ENCODE measurements at regions not wholly inside any gene's neighbourhood (a gene's known extent, or its start where the extent isn't known, plus 50 kb on each side); places are given as distances from the start of the nearest gene placed in this dataset.

- TF ChIP-seq CTCF (IDR thresholded peaks at IDR 0.05), result no peak
- H3K4me3 ChIP-seq, result no peak overlapping the region
- no peaks in the 10 kb centered on the region for H3K36me3 ChIP-seq
- no peaks in the 10 kb centered on the region for H3K27me3 ChIP-seq
- H3K9me3 ChIP-seq, result no peaks in the 10 kb centered on the region
- ATAC-seq (no peak), DNase-seq (no peak), FAIRE-seq (no peak)
- H3K27ac ChIP-seq, result no peak overlapping the region
- no peaks in the 10 kb centered on the region for H3K4me1 ChIP-seq
- intact Hi-C loops (cut with DNase I), result no loop called here
- 50 to 84% methylated on average over 3 of the region's 3 CpGs for WGBS, 2 donors
Observed at GRCh38 chr2:33978471-33978870, 379.4 kb upstream of the FAM98A start.

GRCh38 chr2:33975498-33975897 lies 376.4 kb upstream of the FAM98A start:
- no peaks in the 10 kb centered on the region for H3K4me1 ChIP-seq
- intact Hi-C loops (cut with DNase I), result no loop called here
- ATAC-seq (no peak), FAIRE-seq (no peak), DNase-seq (no peak)
- H3K36me3 ChIP-seq, result no peaks in the 10 kb centered on the region
- TF ChIP-seq CTCF (IDR thresholded peaks at IDR 0.05), result no peak
- no peaks in the 10 kb centered on the region for H3K27me3 ChIP-seq
- H3K9me3 ChIP-seq, result no peaks in the 10 kb centered on the region
- WGBS, 2 donors, result 49 to 88% methylated on average over 3 of the region's 3 CpGs
- no peak overlapping the region for H3K4me3 ChIP-seq
- H3K27ac ChIP-seq, result no peak overlapping the region

GRCh38 chr2:33967103-33967502 lies 368.0 kb upstream of the FAM98A start:
- ATAC-seq (no peak), DNase-seq (no peak), FAIRE-seq (no peak)
- no peaks in the 10 kb centered on the region for H3K27me3 ChIP-seq
- intact Hi-C loops (cut with DNase I), result no loop called here
- no peak overlapping the region for H3K27ac ChIP-seq
- H3K4me1 ChIP-seq, result no peaks in the 10 kb centered on the region
- WGBS, 2 donors, result 76 to 85% methylated on average over 4 of the region's 4 CpGs
- no peaks in the 10 kb centered on the region for H3K36me3 ChIP-seq
- H3K9me3 ChIP-seq, result no peaks in the 10 kb centered on the region
- H3K4me3 ChIP-seq, result no peak overlapping the region
- TF ChIP-seq CTCF (IDR thresholded peaks at IDR 0.05), result no peak

- no peak for DNase-seq
- no peaks in the 10 kb centered on the region for H3K9me3 ChIP-seq
- no peak for FAIRE-seq
- WGBS, 2 donors, result 43 to 54% methylated on average over 5 of the region's 5 CpGs
- H3K4me1 ChIP-seq, result no peaks in the 10 kb centered on the region
- no peaks in the 10 kb centered on the region for H3K36me3 ChIP-seq
- no peak overlapping the region for H3K27ac ChIP-seq
- no peaks in the 10 kb centered on the region for H3K27me3 ChIP-seq
- no peak for TF ChIP-seq CTCF (IDR thresholded peaks at IDR 0.05)
- no peak for ATAC-seq
- intact Hi-C loops (cut with DNase I), result no loop called here
- H3K4me3 ChIP-seq, result no peak overlapping the region
Observed at GRCh38 chr2:33958591-33958990, 359.5 kb upstream of the FAM98A start.

GRCh38 chr2:33949371-33949770 lies 350.3 kb upstream of the FAM98A start:
- TF ChIP-seq CTCF (IDR thresholded peaks at IDR 0.05), result no peak
- FAIRE-seq, result no peak
- DNase-seq, result no peak
- ATAC-seq, result no peak
- no peaks in the 10 kb centered on the region for H3K36me3 ChIP-seq
- intact Hi-C loops (cut with DNase I), result no loop called here
- no peaks in the 10 kb centered on the region for H3K27me3 ChIP-seq
- no peaks in the 10 kb centered on the region for H3K9me3 ChIP-seq
- no peaks in the 10 kb centered on the region for H3K4me1 ChIP-seq
- H3K4me3 ChIP-seq, result no peak overlapping the region
- H3K27ac ChIP-seq, result no peak overlapping the region
